Esophagus squamous epithelium (tissue), 4 donors: ENCODE measurements at regions not wholly inside any gene's neighbourhood (a gene's known extent, or its start where the extent isn't known, plus 50 kb on each side); places are given as distances from the start of the nearest gene placed in this dataset.

Experiments used
- CTCF ChIP-seq, 6 experiments: fragments of 450-650 bp in 4 of 6; fragments of 200-600 bp in 2 of 6; sonication (generic) in 2 of 6; IDR thresholded peaks; one replicate each; pipeline ENCODE4 v1.5.1; 2016 to 2019; ENCODE audit warnings: antibody characterized with exemption in 6 of 6, mild to moderate bottlenecking in 4 of 6, moderate library complexity in 4 of 6
- POLR2A ChIP-seq, 4 donors: fragments of 450-650 bp; IDR thresholded peaks; one replicate each; pipeline ENCODE4 v1.6.1; 2017; ENCODE audit warnings: antibody characterized with exemption in 4 of 4, mild to moderate bottlenecking in 4 of 4, moderate library complexity in 3 of 4

GRCh38 chr4:35933901-35934300 is 310.4 kb downstream of the ARAP2 start:
- TF ChIP-seq CTCF (IDR thresholded peaks at IDR 0.05) (no peak), POLR2A (IDR thresholded peaks at IDR 0.05) (no peak)
